Esophagus mucosa (tissue), 1 donor: ENCODE measurements at regions not wholly inside any gene's neighbourhood (a gene's known extent, or its start where the extent isn't known, plus 50 kb on each side); places are given as distances from the start of the nearest gene placed in this dataset.

ENCODE experiments used
- ATAC-seq: fragments of 200-7000 bp; cut with Tn5 transposase; one replicate; pipeline ENCODE4 v1.9.1; 2020
- donor health status: DM: yes; HTN: yes; CAD: no.

DNA sequence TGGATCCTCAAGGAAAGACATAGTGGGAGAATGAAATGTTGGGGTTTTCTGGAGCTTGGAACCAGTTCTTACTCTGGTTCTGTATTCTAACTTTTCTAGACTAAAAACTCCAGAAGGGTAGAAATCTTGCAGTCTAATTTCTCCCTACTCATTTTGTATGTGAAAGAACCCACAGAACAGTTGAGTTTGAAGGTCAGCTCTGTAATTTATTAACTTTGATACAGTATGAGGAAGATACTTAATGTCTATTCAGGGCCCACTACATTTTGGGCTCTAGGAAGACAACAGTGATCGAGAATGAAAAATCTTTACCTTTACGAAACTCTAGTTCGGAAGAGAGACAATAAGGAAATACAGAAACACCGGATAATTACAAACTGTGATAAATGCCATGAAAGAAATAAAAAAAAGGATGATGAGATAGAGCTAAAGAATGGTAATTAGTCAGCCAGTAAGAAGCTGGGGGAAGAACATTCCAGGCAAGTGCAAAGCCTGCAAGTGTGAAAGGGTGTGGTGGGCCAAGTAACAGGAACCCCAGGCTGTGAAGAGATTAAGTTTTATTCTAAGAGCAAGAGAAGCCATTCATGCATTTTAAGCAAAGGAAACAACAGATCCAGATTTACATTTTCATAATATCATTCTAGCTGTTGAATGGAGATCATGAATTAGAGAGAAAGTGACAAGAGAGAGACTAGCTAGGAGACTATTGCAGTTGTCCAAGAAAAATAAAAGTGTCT lies 159.9 kb upstream of the HMCN1 start:
- peak; percentile 43 for ATAC-seq

- ATAC-seq, result no peak
These were observed 160.5 kb upstream of the HMCN1 start for GRCh38 chr1:185573677-185574076.

- ATAC-seq, result no peak
These were observed 161.0 kb upstream of the HMCN1 start for GRCh38 chr1:185573162-185573561.

GRCh38 chr1:185570962-185571361 lies 163.2 kb upstream of the HMCN1 start:
- peak; percentile 69 for ATAC-seq

DNA sequence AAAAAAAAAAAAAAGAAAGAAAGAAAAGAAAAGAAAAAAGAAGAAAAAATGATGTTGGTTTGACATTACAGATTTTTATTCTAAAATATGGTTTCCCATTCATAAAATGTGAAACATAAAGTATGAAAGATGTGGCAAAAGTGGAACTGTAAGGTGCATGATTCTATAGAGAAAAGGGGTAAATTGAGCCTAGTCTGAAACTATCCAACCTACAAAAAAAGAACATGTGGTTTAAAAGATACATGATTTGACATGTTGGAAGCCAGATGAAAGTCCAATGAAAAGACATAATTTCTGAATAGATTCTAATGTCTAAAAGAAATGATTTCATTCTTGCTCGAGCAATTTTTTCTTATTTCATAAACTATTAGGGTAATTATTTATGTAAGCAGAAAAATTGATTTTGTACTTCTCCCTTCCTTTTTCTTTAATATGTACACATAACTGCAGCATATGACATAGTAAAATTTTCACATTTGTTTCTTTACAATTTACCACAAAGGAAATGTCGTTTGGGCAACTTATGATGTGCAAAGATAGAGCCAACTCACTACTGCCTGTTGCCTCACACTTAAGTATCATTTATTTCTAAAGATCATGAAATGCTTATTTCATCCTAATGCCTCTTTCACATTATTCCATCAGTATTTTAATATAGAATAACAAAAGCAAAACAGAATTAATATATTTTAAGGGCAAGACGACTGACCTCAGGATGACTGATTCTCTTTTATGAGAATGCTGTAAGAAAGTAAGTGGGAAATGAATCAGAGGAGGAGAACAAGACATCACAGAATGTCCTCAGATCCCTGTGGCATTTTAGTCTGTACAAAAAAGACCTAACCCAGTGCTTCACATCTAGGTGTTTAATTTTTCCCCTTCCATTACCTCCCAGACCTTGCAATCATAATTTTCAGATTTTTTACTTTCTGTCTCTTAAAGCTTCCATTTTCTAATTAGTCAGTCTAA lies 165.8 kb upstream of the HMCN1 start:
- ATAC-seq, result no peak

DNA sequence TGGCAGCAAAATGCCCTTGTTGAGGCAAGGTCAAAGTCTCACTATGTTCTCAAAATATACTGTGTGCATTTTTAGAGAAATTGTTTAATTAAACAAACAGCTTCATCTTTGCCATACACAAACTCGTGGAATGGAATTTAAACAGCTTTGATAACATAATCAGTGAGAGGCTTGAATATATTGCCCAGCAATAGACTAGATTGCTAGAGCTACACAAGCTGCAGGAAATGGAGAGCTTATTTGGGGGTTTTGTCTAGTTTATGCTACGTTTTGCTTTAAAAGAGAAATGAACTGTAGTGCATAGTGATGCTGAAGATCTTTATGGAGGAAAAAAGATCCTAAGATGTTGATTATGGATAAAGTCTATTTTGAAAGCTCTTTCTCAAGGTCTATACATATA lies 166.8 kb upstream of the HMCN1 start:
- ATAC-seq, result no peak

DNA sequence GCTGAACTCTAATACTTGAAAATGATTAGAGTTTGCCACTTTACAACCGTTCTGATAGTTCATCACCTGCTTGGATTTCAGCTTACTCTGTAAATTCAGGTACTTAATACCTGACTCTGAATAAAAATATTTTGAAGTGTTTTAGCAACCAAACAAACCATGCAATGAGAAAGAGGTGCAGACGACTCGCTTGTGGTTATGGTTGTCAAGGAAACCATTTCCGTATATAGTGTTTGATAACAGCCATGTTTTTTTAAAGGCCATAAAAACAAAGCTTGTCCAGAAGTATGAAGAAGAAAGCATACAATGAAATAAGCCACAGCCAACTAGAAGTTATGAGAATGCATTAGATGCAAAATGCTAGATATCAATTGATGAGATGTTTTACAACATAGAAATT lies 167.2 kb upstream of the HMCN1 start:
- peak; percentile 18 for ATAC-seq

- ATAC-seq, result peak; percentile 88
These were observed 168.9 kb upstream of the HMCN1 start for GRCh38 chr1:185565302-185565701.

- no peak for ATAC-seq
These were observed 169.4 kb upstream of the HMCN1 start for GRCh38 chr1:185564816-185565215.

- ATAC-seq, result peak; percentile 59
These were observed 171.5 kb upstream of the HMCN1 start for GRCh38 chr1:185562461-185563359.

- no peak for ATAC-seq
These were observed 172.6 kb upstream of the HMCN1 start for GRCh38 chr1:185561629-185562028.

- ATAC-seq, result no peak
These were observed 173.4 kb upstream of the HMCN1 start for GRCh38 chr1:185560760-185561159.

- peak; percentile 80 for ATAC-seq
These were observed 174.4 kb upstream of the HMCN1 start for GRCh38 chr1:185559684-185560331.

GRCh38 chr1:185559151-185559550 lies 175.0 kb upstream of the HMCN1 start:
- ATAC-seq, result no peak

DNA sequence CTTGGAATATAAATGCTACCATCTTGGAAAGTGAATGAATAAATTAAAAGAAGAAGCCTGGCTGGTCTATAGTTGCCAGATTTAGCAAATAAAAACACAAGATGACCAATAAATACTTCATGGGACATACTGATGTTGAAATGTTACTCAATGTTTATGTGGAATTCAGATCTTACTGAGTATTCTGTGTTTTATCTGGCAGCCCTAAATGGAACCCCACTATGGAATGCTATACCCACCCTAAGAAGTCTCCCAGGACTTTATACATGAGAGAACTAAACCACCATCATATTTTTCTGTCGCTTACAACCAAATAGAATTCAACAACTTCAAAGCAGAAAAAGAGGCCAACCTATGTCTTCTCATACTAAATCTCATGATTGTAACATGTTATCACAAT lies 177.6 kb upstream of the HMCN1 start:
- ATAC-seq, result no peak

- ATAC-seq, result no peak
These were observed 178.4 kb upstream of the HMCN1 start for GRCh38 chr1:185555743-185556142.

DNA sequence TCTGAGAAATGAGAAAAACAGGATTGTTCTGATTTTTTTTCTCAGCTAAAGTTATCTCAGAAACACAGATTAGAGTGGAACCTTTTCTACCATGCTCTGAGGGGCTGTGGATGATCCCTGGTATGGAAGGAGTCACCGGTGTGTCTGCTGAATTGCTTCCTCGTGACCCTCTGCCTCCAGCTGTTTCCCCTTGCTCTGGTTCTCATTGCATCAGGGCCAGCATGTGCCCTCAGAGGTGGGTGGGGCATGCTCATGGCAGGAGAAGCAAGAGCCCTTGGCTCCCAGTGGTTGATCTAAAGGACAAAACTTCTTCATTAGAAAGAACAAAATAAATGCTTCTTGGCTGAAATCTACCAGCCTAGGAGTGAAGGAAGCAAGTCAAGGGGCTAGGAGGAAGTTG lies 183.2 kb upstream of the HMCN1 start:
- ATAC-seq, result no peak

GRCh38 chr1:185549906-185550305 lies 184.3 kb upstream of the HMCN1 start:
- no peak for ATAC-seq

- no peak for ATAC-seq
These were observed 188.2 kb upstream of the HMCN1 start for GRCh38 chr1:185546029-185546428.

DNA sequence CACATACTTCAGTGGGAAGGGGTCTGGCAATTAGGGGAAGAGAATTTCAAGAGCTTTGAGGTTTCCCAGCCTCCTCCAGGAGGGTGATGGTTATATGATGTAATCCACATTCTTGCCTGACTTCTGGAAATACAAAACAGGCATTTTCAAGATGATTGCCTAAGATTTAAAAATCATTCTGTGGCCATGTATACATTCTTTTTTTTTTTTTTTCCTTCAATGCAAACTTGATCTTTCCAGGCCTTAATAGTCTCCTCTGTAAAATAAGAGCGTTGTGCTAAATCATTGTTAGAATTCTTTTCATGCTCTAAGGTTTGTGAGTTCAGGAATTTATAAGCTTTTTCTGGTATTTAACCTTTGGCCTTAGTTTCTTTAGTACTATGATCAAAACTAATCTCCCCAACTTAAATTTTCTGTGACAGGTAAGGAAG lies 192.3 kb upstream of the HMCN1 start:
- no peak for ATAC-seq

DNA sequence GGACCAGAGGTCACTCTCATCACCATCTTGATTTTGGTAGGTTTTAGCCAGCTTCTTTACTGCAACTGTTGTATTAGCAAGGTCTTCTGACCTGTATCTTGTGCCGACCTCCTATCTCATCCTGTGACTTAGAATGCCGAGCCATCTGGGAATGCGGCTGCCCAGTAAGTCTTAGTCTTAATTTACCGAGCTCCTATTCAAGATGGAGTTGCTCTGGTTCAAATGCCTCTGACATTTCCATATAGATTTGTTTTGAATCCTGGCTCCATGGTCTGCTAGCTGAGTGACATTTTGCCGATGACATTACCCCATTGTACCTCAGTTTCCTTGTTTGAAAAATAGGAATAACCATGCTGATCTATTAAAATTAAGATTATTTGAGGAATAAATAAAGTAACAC lies 193.9 kb upstream of the HMCN1 start:
- ATAC-seq, result no peak

GRCh38 chr1:185539277-185539943 lies 194.8 kb upstream of the HMCN1 start:
- ATAC-seq, result no peak
